Prostate gland (tissue), 2 donors: ENCODE measurements at regions not wholly inside any gene's neighbourhood (a gene's known extent, or its start where the extent isn't known, plus 50 kb on each side); places are given as distances from the start of the nearest gene placed in this dataset.

ENCODE experiments used
- POLR2A ChIP-seq: fragments of 450-650 bp; IDR thresholded peaks from one replicate; pipeline ENCODE4 v1.6.1; 2016; ENCODE audit warnings: antibody characterized with exemption, mild to moderate bottlenecking
- TF ChIP-seq, protein P1 (sequence below), 4 experiments: fragments of 200-600 bp in 2 of 4; fragments of 450-650 bp in 2 of 4; sonication (generic) in 2 of 4; IDR thresholded peaks; 1 replicate in 3 of 4; 2 replicates in 1 of 4; pipeline ENCODE4 v1.5.1; 2016 to 2019; ENCODE audit warnings: antibody characterized with exemption in 4 of 4, mild to moderate bottlenecking in 2 of 4, moderate library complexity in 2 of 4

DNA sequence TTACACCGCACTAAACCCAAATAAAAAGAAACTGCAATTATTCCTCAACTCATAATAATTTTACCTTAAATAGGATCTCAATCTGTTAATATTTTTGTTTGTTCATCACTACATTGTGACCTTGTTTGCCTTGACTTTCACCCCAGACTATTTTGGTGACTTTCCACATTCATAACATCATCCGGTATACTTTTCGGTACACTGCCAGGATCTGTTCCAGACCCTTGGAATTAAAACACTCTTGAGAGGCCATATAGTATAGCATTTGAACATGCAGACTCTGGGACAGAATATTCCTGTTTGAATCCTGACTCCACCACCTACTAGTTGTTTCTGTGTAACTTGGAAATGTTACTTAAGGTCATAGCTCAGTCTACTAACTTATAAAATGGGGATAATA is 577.4 kb downstream of the METTL4 start:
- TF ChIP-seq POLR2A = no peak
- TF ChIP-seq, protein P1, sequence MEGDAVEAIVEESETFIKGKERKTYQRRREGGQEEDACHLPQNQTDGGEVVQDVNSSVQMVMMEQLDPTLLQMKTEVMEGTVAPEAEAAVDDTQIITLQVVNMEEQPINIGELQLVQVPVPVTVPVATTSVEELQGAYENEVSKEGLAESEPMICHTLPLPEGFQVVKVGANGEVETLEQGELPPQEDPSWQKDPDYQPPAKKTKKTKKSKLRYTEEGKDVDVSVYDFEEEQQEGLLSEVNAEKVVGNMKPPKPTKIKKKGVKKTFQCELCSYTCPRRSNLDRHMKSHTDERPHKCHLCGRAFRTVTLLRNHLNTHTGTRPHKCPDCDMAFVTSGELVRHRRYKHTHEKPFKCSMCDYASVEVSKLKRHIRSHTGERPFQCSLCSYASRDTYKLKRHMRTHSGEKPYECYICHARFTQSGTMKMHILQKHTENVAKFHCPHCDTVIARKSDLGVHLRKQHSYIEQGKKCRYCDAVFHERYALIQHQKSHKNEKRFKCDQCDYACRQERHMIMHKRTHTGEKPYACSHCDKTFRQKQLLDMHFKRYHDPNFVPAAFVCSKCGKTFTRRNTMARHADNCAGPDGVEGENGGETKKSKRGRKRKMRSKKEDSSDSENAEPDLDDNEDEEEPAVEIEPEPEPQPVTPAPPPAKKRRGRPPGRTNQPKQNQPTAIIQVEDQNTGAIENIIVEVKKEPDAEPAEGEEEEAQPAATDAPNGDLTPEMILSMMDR (IDR thresholded peaks at IDR 0.05) = no peak
